Adrenal gland (tissue), 9 donors: ENCODE measurements at regions not wholly inside any gene's neighbourhood (a gene's known extent, or its start where the extent isn't known, plus 50 kb on each side); places are given as distances from the start of the nearest gene placed in this dataset.
A peak's percentile ranks its signal among the peaks of the same experiment; 100 is the strongest.

ENCODE experiments used
- DNase-seq, 7 donors: peaks; one replicate each; pipeline ENCODE4 v3.0.0-alpha.2; 2019 to 2020
- H3K27ac ChIP-seq, 5 donors: fragments of 200-600 bp; sonication (generic) in 4 of 5; 1 replicate in 3 of 5; 2 replicates in 2 of 5; pipeline versions ENCODE4 v1.5.1 to v1.8.0; 2016 to 2020; ENCODE audit warnings: mild to moderate bottlenecking in 1 of 5
- H3K27me3 ChIP-seq: fragments of 200-600 bp; 2 replicates; pipeline ENCODE4 v1.8.0; 2021
- H3K36me3 ChIP-seq, 2 donors: fragments of 200-600 bp; replicated peaks in 1 of 2; 1 replicate in 1 of 2; 2 replicates in 1 of 2; pipeline versions ENCODE4 v1.5.1 to v1.8.0; 2018 to 2022
- H3K4me1 ChIP-seq, 2 donors: fragments of 200-600 bp; replicated peaks in 1 of 2; 1 replicate in 1 of 2; 2 replicates in 1 of 2; pipeline versions ENCODE4 v1.5.1 to v1.8.0; 2018 to 2021
- H3K4me3 ChIP-seq, 4 donors: fragments of 200-600 bp; sonication (generic) in 3 of 4; one replicate each; pipeline ENCODE4 v1.5.1; 2016 to 2018
- H3K9me3 ChIP-seq, 3 donors: fragments of 200-600 bp; sonication (generic) in 1 of 3; replicated peaks in 1 of 3; 1 replicate in 2 of 3; 2 replicates in 1 of 3; pipeline versions ENCODE4 v1.5.1 to v1.8.0; 2016 to 2021
- POLR2A ChIP-seq, 2 donors: fragments of 450-650 bp; IDR thresholded peaks; one replicate each; pipeline ENCODE4 v1.6.1; 2017; ENCODE audit warnings: antibody characterized with exemption in 2 of 2, mild to moderate bottlenecking in 2 of 2, moderate library complexity in 1 of 2
- WGBS, 4 donors: extraction: QIAGEN DNeasy Blood & Tissue Kit in 2 of 4; methylation state at CpG; one replicate each; pipeline versions ENCODE4 v1.1.5 to v1.1.7; 2013 to 2017; 5-methylcytosine and 5-hydroxymethylcytosine counted together
- intact Hi-C, 2 donors: fragments of 100-400 bp; cut with DNase I; formaldehyde crosslinking; loops; one replicate each; pipeline versions ENCODE4 v1.14.1 to v1.15.0; 2022 to 2023
- TF ChIP-seq, protein P1 (sequence below), 6 experiments: fragments of 450-650 bp in 4 of 6; fragments of 200-600 bp in 2 of 6; sonication (generic) in 1 of 6; IDR thresholded peaks; 1 replicate in 5 of 6; 2 replicates in 1 of 6; pipeline versions ENCODE4 v1.5.1 to v1.8.0; 2016 to 2021; ENCODE audit warnings: antibody characterized with exemption in 6 of 6, mild to moderate bottlenecking in 2 of 6, moderate library complexity in 1 of 6
- donor health status: healthy with polysubstance abuse.
- donor health status: Bipolar disorder and iron deficiency.
- donor health status: DM: yes; HTN: yes; CAD: no.
- donor health status: DM: no; HTN: no; CAD: no.
- donor health status: DM: no; HTN: no; CAD: no.

DNA sequence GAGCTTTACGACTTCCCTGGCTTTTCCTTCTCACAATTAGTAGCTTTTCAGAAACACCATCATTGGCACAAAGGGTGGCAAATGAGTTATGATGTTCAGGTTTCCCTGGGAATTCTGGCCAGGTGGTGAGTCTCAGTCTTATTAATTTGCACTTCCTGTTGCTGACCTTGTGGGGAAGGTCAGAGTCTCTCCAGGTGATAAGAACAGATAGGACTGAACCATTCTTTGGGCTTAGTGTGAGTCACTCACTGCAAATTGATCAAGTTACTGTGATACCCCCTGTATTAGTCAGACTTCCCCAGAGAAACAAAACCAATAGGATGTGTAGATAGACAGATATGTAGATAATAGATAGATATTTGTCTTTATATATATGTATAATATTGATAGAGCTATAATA lies 53.8 kb upstream of the RANBP3L start:
- 88 to 100% (median 99%) methylated on average over 1 of the region's 1 CpG for WGBS, 4 donors
- DNase-seq, result no peak
- Histone ChIP-seq H3K9me3 (no peaks in the 10 kb centered on the region), H3K27ac (no peak overlapping the region), H3K4me1 (no peaks in the 10 kb centered on the region), H3K36me3 (no peaks in the 10 kb centered on the region), H3K4me3 (no peak overlapping the region), H3K27me3 (no peaks in the 10 kb centered on the region)
- TF ChIP-seq POLR2A (IDR thresholded peaks at IDR 0.05), result no peak
- TF ChIP-seq, protein P1, sequence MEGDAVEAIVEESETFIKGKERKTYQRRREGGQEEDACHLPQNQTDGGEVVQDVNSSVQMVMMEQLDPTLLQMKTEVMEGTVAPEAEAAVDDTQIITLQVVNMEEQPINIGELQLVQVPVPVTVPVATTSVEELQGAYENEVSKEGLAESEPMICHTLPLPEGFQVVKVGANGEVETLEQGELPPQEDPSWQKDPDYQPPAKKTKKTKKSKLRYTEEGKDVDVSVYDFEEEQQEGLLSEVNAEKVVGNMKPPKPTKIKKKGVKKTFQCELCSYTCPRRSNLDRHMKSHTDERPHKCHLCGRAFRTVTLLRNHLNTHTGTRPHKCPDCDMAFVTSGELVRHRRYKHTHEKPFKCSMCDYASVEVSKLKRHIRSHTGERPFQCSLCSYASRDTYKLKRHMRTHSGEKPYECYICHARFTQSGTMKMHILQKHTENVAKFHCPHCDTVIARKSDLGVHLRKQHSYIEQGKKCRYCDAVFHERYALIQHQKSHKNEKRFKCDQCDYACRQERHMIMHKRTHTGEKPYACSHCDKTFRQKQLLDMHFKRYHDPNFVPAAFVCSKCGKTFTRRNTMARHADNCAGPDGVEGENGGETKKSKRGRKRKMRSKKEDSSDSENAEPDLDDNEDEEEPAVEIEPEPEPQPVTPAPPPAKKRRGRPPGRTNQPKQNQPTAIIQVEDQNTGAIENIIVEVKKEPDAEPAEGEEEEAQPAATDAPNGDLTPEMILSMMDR (IDR thresholded peaks at IDR 0.05), result no peak
- intact Hi-C loops, result no loop called here

GRCh38 chr5:36356915-36357314 lies 55.2 kb upstream of the RANBP3L start:
- Histone ChIP-seq H3K4me3 (no peak overlapping the region), H3K9me3 (no peaks in the 10 kb centered on the region), H3K27me3 (no peaks in the 10 kb centered on the region), H3K4me1 (no peaks in the 10 kb centered on the region), H3K27ac (no peak overlapping the region), H3K36me3 (no peaks in the 10 kb centered on the region)
- TF ChIP-seq, protein P1 (IDR thresholded peaks at IDR 0.05), result no peak
- no peak for TF ChIP-seq POLR2A (IDR thresholded peaks at IDR 0.05)
- DNase-seq, result no peak
- 65 to 90% (median 86%) methylated on average over 2 of the region's 2 CpGs for WGBS, 4 donors
- intact Hi-C loops, result no loop called here

- TF ChIP-seq, protein P1 (IDR thresholded peaks at IDR 0.05), result no peak
- no peak for TF ChIP-seq POLR2A (IDR thresholded peaks at IDR 0.05)
Measured at GRCh38 chr5:36357391-36357975, 55.8 kb upstream of the RANBP3L start.

GRCh38 chr5:36359267-36359666 lies 57.6 kb upstream of the RANBP3L start:
- H3K4me1 ChIP-seq, result peaks cover 0 to under 1% of the 10 kb centered on the region in 2 donors
- no peaks in the 10 kb centered on the region for H3K27me3 ChIP-seq
- intact Hi-C loops, result no loop called here
- no peaks in the 10 kb centered on the region for H3K36me3 ChIP-seq
- no peaks in the 10 kb centered on the region for H3K9me3 ChIP-seq
- TF ChIP-seq, protein P1 (IDR thresholded peaks at IDR 0.05), result no peak
- TF ChIP-seq POLR2A (IDR thresholded peaks at IDR 0.05), result no peak
- DNase-seq, result peak in 5 of 7 donors; percentile 20 to 52 (median 27)
- 54 to 88% (median 62%) methylated on average over 6 of the region's 6 CpGs for WGBS, 4 donors
- H3K27ac ChIP-seq, result peak overlapping the region in 1 of 5 donors; percentile 4
- no peak overlapping the region for H3K4me3 ChIP-seq

More at GRCh38 chr5:36357391-36357975, 55.8 kb upstream of the RANBP3L start:
- no peak overlapping the region for H3K4me3 ChIP-seq
- H3K27me3 ChIP-seq, result no peaks in the 10 kb centered on the region
- no peaks in the 10 kb centered on the region for H3K9me3 ChIP-seq
- no peak for DNase-seq
- no peaks in the 10 kb centered on the region for H3K36me3 ChIP-seq
- no peaks in the 10 kb centered on the region for H3K4me1 ChIP-seq
- 48 to 62% (median 58%) methylated on average over 4 to 5 of the region's 5 CpGs for WGBS, 4 donors
- intact Hi-C loops, result no loop called here
- no peak overlapping the region for H3K27ac ChIP-seq
